C4-2B (cell line): ENCODE measurements at regions not wholly inside any gene's neighbourhood (a gene's known extent, or its start where the extent isn't known, plus 50 kb on each side); places are given as distances from the start of the nearest gene placed in this dataset.

Source experiments
- CTCF ChIP-seq: fragments of 450-650 bp; conservative IDR thresholded peaks from 2 replicates; pipeline ENCODE4 v1.5.1; 2017; ENCODE audit warnings: mild to moderate bottlenecking
- ZFX ChIP-seq: fragments of 450-650 bp; IDR thresholded peaks from 2 replicates; pipeline ENCODE4 v1.6.1; 2017

- no peak for TF ChIP-seq CTCF
- no peak for TF ChIP-seq ZFX
Observed at GRCh38 chr10:52908478-52908877, 135.9 kb upstream of the MBL2 start.
